Subcutaneous abdominal adipose tissue (tissue), 5 donors: ENCODE measurements at regions not wholly inside any gene's neighbourhood (a gene's known extent, or its start where the extent isn't known, plus 50 kb on each side); places are given as distances from the start of the nearest gene placed in this dataset.
"Not testable (repeated sequence)": the region's sequence is repeated elsewhere in the genome, so short reads cannot be mapped to it uniquely, and the experiment has no call there.

Experiments used
- H3K27ac ChIP-seq: one replicate; pipeline ENCODE4 v1.7.0; 2013; ENCODE audit warnings: low read depth, mild to moderate bottlenecking, inconsistent platforms, low read length, moderate library complexity
- H3K27me3 ChIP-seq, 5 donors: one replicate each; pipeline ENCODE4 v1.7.0; 2013; ENCODE audit warnings: low read length in 5 of 5, inconsistent platforms in 1 of 5; ENCODE audit not compliant: control insufficient read depth in 5 of 5, insufficient read depth in 4 of 5
- H3K36me3 ChIP-seq, 5 donors: one replicate each; pipeline ENCODE4 v1.7.0; 2013; ENCODE audit warnings: low read length in 5 of 5; ENCODE audit not compliant: control insufficient read depth in 5 of 5, insufficient read depth in 5 of 5
- H3K4me1 ChIP-seq, 5 donors: one replicate each; pipeline ENCODE4 v1.7.0; 2013; ENCODE audit warnings: low read length in 5 of 5, mild to moderate bottlenecking in 3 of 5, moderate library complexity in 1 of 5; ENCODE audit not compliant: control insufficient read depth in 5 of 5, insufficient read depth in 5 of 5
- H3K4me3 ChIP-seq, 5 donors: one replicate each; pipeline ENCODE4 v1.7.0; 2013; ENCODE audit warnings: low read length in 5 of 5, low read depth in 1 of 5
- H3K9ac ChIP-seq, 5 donors: one replicate each; pipeline ENCODE4 v1.7.0; 2013; ENCODE audit warnings: low read length in 5 of 5, mild to moderate bottlenecking in 4 of 5, moderate library complexity in 3 of 5
- H3K9me3 ChIP-seq, 5 donors: one replicate each; pipeline ENCODE4 v1.7.0; 2013; ENCODE audit warnings: low read length in 5 of 5; ENCODE audit not compliant: control insufficient read depth in 5 of 5
- donor health status: healthy.
- donor health status: healthy.
- donor health status: healthy.
- donor health status: healthy.
- donor health status: healthy.

- not testable (repeated sequence) for H3K9me3 ChIP-seq, H3K27ac ChIP-seq, H3K36me3 ChIP-seq, H3K27me3 ChIP-seq, H3K4me1 ChIP-seq, H3K9ac ChIP-seq, H3K4me3 ChIP-seq
Observed at GRCh38 chr1:64414855-64415546, 54.9 kb upstream of the CACHD1 start.

DNA sequence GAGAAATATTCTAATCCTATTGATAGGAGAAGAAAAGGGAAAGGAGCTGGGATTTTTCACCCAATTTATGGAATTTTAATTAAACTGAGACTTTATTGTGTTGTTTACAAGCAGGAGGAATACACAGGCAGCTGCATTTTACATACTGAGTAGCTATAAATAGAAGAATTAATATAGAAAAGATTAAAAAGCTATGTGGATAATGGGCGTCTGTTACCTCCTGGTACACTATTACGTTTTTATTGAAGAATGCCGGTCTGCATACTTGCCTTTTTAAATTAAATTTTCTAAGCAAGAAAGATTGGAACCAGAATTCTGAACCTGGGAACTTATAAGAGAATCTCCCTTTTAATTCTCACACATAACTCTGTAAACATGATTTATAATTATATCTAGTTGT lies 52.1 kb upstream of the CACHD1 start:
- Histone ChIP-seq H3K4me1 (no peaks in the 10 kb centered on the region), H3K9me3 (no peaks in the 10 kb centered on the region), H3K27me3 (no peaks in the 10 kb centered on the region), H3K36me3 (no peaks in the 10 kb centered on the region), H3K27ac (no peak overlapping the region), H3K9ac (no peak overlapping the region), H3K4me3 (no peak overlapping the region)
